HG02852 (cell line): ENCODE measurements at regions not wholly inside any gene's neighbourhood (a gene's known extent, or its start where the extent isn't known, plus 50 kb on each side); places are given as distances from the start of the nearest gene placed in this dataset.
"Not testable (repeated sequence)": the region's sequence is repeated elsewhere in the genome, so short reads cannot be mapped to it uniquely, and the experiment has no call there.

ENCODE experiments used
- ATAC-seq: cut with Tn5 transposase; IDR thresholded peaks from one replicate; pipeline ENCODE4 v1.9.1; 2021; ENCODE audit warnings: mild to moderate bottlenecking, moderate library complexity; ENCODE audit not compliant: unreplicated experiment

GRCh38 chr3:31178467-31178866 lies 284.0 kb upstream of the GADL1 start:
- ATAC-seq, result no peak

GRCh38 chr3:31179768-31180167 lies 285.3 kb upstream of the GADL1 start:
- no peak for ATAC-seq

- ATAC-seq, result no peak
These were observed 285.8 kb upstream of the GADL1 start for GRCh38 chr3:31180274-31180673.

GRCh38 chr3:31181661-31182060 lies 287.2 kb upstream of the GADL1 start:
- no peak for ATAC-seq

GRCh38 chr3:31182661-31183060 lies 288.2 kb upstream of the GADL1 start:
- no peak for ATAC-seq

- ATAC-seq, result no peak
These were observed 290.0 kb upstream of the GADL1 start for GRCh38 chr3:31184261-31185061.

GRCh38 chr3:31185062-31185357 lies 290.5 kb upstream of the GADL1 start:
- ATAC-seq, result no peak

- ATAC-seq, result no peak
These were observed 291.6 kb upstream of the GADL1 start for GRCh38 chr3:31186041-31186440.

- ATAC-seq, result no peak
These were observed 292.9 kb upstream of the GADL1 start for GRCh38 chr3:31187380-31187779.

- no peak for ATAC-seq
These were observed 293.7 kb upstream of the GADL1 start for GRCh38 chr3:31188112-31188511.

GRCh38 chr3:31189330-31189729 lies 294.9 kb upstream of the GADL1 start:
- ATAC-seq, result no peak

GRCh38 chr3:31189971-31190370 lies 295.5 kb upstream of the GADL1 start:
- no peak for ATAC-seq

- no peak for ATAC-seq
These were observed 296.9 kb upstream of the GADL1 start for GRCh38 chr3:31191354-31191753.

- ATAC-seq, result no peak
These were observed 299.0 kb upstream of the GADL1 start for GRCh38 chr3:31193429-31193828.

- ATAC-seq, result no peak
These were observed 299.4 kb upstream of the GADL1 start for GRCh38 chr3:31193871-31194270.

GRCh38 chr3:31196261-31196660 lies 301.8 kb upstream of the GADL1 start:
- no peak for ATAC-seq

- no peak for ATAC-seq
These were observed 302.5 kb upstream of the GADL1 start for GRCh38 chr3:31196881-31197364.

GRCh38 chr3:31197941-31198340 lies 303.5 kb upstream of the GADL1 start:
- ATAC-seq, result no peak

- ATAC-seq, result no peak
These were observed 304.4 kb upstream of the GADL1 start for GRCh38 chr3:31198890-31199289.

GRCh38 chr3:31203960-31204795 lies 309.7 kb upstream of the GADL1 start:
- ATAC-seq, result no peak

- ATAC-seq, result not testable (repeated sequence)
These were observed 310.3 kb upstream of the GADL1 start for GRCh38 chr3:31204796-31205056.

- no peak for ATAC-seq
These were observed 315.7 kb upstream of the GADL1 start for GRCh38 chr3:31210068-31210645.
